HepG2 (cell line): ENCODE measurements at regions not wholly inside any gene's neighbourhood (a gene's known extent, or its start where the extent isn't known, plus 50 kb on each side); places are given as distances from the start of the nearest gene placed in this dataset.

Experiments
- ATAC-seq: fragments of 200-7000 bp; cut with Tn5 transposase; 3 replicates; pipeline ENCODE4 v1.9.1; 2020; ENCODE audit warnings: mild to moderate bottlenecking, moderate library complexity
- BruUV-seq: library from RNA; stranded (reverse); fragments of 400-500 nt; replicated peaks from 2 replicates; lab custom pipeline; 2021; lab: Mats Ljungman, UMichigan
- CTCF ChIA-PET: fragments of 300-600 bp; formaldehyde crosslinking; extraction: SDS; loops from one replicate; lab custom pipeline; 2021; ENCODE audit warnings: low total read pairs, inconsistent platforms, low intra/inter-chr PET ratio; lab: Yijun Ruan, JAX
- POLR2A ChIA-PET: fragments of 350-600 bp; sonication (Branson Sonifier 250); formaldehyde crosslinking; loops from one replicate; lab custom pipeline; 2020; ENCODE audit warnings: antibody characterized with exemption, inconsistent platforms; lab: Yijun Ruan, JAX
- DNase-seq: peaks from one replicate; pipeline ENCODE4 v3.0.0-alpha.2; 2015; ENCODE audit warnings: low spot score
- FAIRE-seq: peaks from 3 replicates; lab custom pipeline; 2011; peaks lifted over from hg19 to GRCh38; lab: Jason Lieb, UNC
- H2AFZ ChIP-seq: one replicate; pipeline ENCODE4 v1.6.1; 2011; ENCODE audit warnings: low read length, inconsistent platforms
- H3K27ac ChIP-seq: fragments of 300-600 bp; 3 replicates; pipeline ENCODE4 v1.8.0; 2011; ENCODE audit warnings: mixed run types, mild to moderate bottlenecking, mixed read lengths, low read length, inconsistent platforms; ENCODE audit not compliant: insufficient read depth; ENCODE audit errors: extremely low read length
- H3K27me3 ChIP-seq, 2 experiments: fragments of 200-600 bp in 1 of 2; 2 replicates in 1 of 2; 3 replicates in 1 of 2; pipeline versions ENCODE4 v1.6.0 to v1.8.0; 2011; ENCODE audit warnings: low read length in 2 of 2, mild to moderate bottlenecking in 2 of 2, moderate library complexity in 2 of 2, inconsistent platforms in 1 of 2; ENCODE audit not compliant: insufficient read depth in 2 of 2, control insufficient read depth in 1 of 2
- H3K36me3 ChIP-seq, 2 experiments: fragments of 200-600 bp in 1 of 2; replicated peaks in 1 of 2; 2 replicates in 1 of 2; 3 replicates in 1 of 2; pipeline versions ENCODE4 v1.5.1 to v1.8.0; 2011; ENCODE audit warnings: low read length in 2 of 2, inconsistent platforms in 1 of 2; ENCODE audit not compliant: insufficient read depth in 2 of 2, control insufficient read depth in 1 of 2
- H3K4me1 ChIP-seq: 2 replicates; pipeline ENCODE4 v1.5.1; 2012; ENCODE audit warnings: low read length, inconsistent platforms; ENCODE audit not compliant: insufficient read depth
- H3K4me2 ChIP-seq: 2 replicates; pipeline ENCODE4 v1.6.0; 2011; ENCODE audit warnings: low read depth, low read length, inconsistent platforms
- H3K4me3 ChIP-seq, 3 experiments: fragments of 200-600 bp in 1 of 3; sonication (generic), shearing (Covaris generic) in 1 of 3; replicated peaks in 1 of 3; 2 replicates each; pipeline ENCODE4 v1.5.1; 2011 to 2016; ENCODE audit warnings: low read length in 3 of 3, inconsistent platforms in 2 of 3, low read depth in 2 of 3, mild to moderate bottlenecking in 2 of 3, control low read depth in 1 of 3, mixed read lengths in 1 of 3; ENCODE audit not compliant: insufficient read depth in 1 of 3
- H3K79me2 ChIP-seq: one replicate; pipeline ENCODE4 v1.6.1; 2011; ENCODE audit warnings: low read length, inconsistent platforms; ENCODE audit not compliant: insufficient read depth
- H3K9ac ChIP-seq: 2 replicates; pipeline ENCODE4 v1.6.0; 2011; ENCODE audit warnings: mild to moderate bottlenecking, low read depth, low read length, inconsistent platforms; ENCODE audit not compliant: insufficient read depth
- H3K9me3 ChIP-seq: 2 replicates; pipeline ENCODE4 v1.5.1; 2012; ENCODE audit warnings: mild to moderate bottlenecking, low read length
- H4K20me1 ChIP-seq: 2 replicates; pipeline ENCODE4 v1.6.0; 2011; ENCODE audit warnings: inconsistent platforms, mild to moderate bottlenecking, low read length, moderate library complexity; ENCODE audit not compliant: insufficient read depth
- ATF7 ChIP-seq, 2 experiments: fragments of 450-650 bp in 1 of 2; sonication (generic) in 1 of 2; formaldehyde crosslinking in 1 of 2; IDR thresholded peaks; 2 replicates each; pipeline versions ENCODE4 v1.4.0 to v1.6.1; 2016 to 2020; ENCODE audit warnings: antibody characterized with exemption in 1 of 2, mild to moderate bottlenecking in 1 of 2, missing genetic modification reagents in 1 of 2
- CREM ChIP-seq, 2 experiments: sonication (generic) in 1 of 2; formaldehyde crosslinking in 1 of 2; IDR thresholded peaks; 2 replicates each; pipeline versions ENCODE4 v1.4.0 to v1.6.1; 2016 to 2020; ENCODE audit warnings: antibody characterized with exemption in 1 of 2, mild to moderate bottlenecking in 1 of 2, missing genetic modification reagents in 1 of 2
- ERF ChIP-seq: IDR thresholded peaks from 2 replicates; pipeline ENCODE4 v1.6.1; 2018; ENCODE audit warnings: missing biosample characterization, missing genetic modification reagents
- FOXP1 ChIP-seq, 2 experiments: fragments of 450-650 bp in 1 of 2; IDR thresholded peaks; 2 replicates each; pipeline ENCODE4 v1.6.1; 2017 to 2018; ENCODE audit warnings: antibody characterized with exemption in 1 of 2
- HDAC6 ChIP-seq: fragments of 200-600 bp; sonication (generic); IDR thresholded peaks from 2 replicates; pipeline ENCODE4 v1.7.0; 2017; ENCODE audit warnings: mild to moderate bottlenecking, antibody characterized with exemption, low read length, low read depth
- KLF9 ChIP-seq: IDR thresholded peaks from 2 replicates; pipeline ENCODE4 v1.6.1; 2016; ENCODE audit warnings: low read depth
- MAZ ChIP-seq, 2 experiments: sonication (generic) in 1 of 2; formaldehyde crosslinking in 1 of 2; IDR thresholded peaks; 2 replicates each; pipeline versions ENCODE4 v1.5.0 to v1.6.1; 2012 to 2020; ENCODE audit warnings: low read depth in 2 of 2, mild to moderate bottlenecking in 2 of 2, borderline replicate concordance in 1 of 2, improper control_type of control experiment in 1 of 2, low read length in 1 of 2, missing genetic modification reagents in 1 of 2, moderate library complexity in 1 of 2
- NFATC3 ChIP-seq: sonication (generic); formaldehyde crosslinking; IDR thresholded peaks from 2 replicates; pipeline ENCODE4 v1.5.1; 2020; ENCODE audit warnings: mild to moderate bottlenecking, missing genetic modification reagents
- NFYC ChIP-seq: IDR thresholded peaks from 2 replicates; pipeline ENCODE4 v1.6.1; 2016; ENCODE audit warnings: missing genetic modification reagents, missing compliant biosample characterization
- RBAK ChIP-seq: sonication (generic); formaldehyde crosslinking; IDR thresholded peaks from 2 replicates; pipeline ENCODE4 v1.5.1; 2020; ENCODE audit warnings: mild to moderate bottlenecking, missing genetic modification reagents
- TCF7L2 ChIP-seq: IDR thresholded peaks from 2 replicates; pipeline ENCODE4 v1.6.1; 2011; ENCODE audit warnings: mild to moderate bottlenecking, low read depth, low read length, moderate library complexity
- WGBS: methylation state at CpG from one replicate; pipeline ENCODE4 v1.1.6; 2017; ENCODE audit warnings: low lambda C conversion rate; 5-methylcytosine and 5-hydroxymethylcytosine counted together
- in situ Hi-C: cut with HindIII; loops from 2 replicates; pipeline ENCODE4 v1.10.0; 2017; ENCODE audit warnings: low pct_unique_long_range_greater_than_20kb; ENCODE audit not compliant: extremely low pct_ligation_motif_present
- intact Hi-C: fragments of 100-400 bp; cut with micrococcal nuclease; formaldehyde crosslinking; loops from one replicate; pipeline ENCODE4 v1.10.0; 2022; ENCODE audit not compliant: unreplicated experiment
- TF ChIP-seq, protein P1 (sequence below): fragments of 450-650 bp; IDR thresholded peaks from 2 replicates; pipeline ENCODE4 v1.6.1; 2017; ENCODE audit warnings: mild to moderate bottlenecking

DNA sequence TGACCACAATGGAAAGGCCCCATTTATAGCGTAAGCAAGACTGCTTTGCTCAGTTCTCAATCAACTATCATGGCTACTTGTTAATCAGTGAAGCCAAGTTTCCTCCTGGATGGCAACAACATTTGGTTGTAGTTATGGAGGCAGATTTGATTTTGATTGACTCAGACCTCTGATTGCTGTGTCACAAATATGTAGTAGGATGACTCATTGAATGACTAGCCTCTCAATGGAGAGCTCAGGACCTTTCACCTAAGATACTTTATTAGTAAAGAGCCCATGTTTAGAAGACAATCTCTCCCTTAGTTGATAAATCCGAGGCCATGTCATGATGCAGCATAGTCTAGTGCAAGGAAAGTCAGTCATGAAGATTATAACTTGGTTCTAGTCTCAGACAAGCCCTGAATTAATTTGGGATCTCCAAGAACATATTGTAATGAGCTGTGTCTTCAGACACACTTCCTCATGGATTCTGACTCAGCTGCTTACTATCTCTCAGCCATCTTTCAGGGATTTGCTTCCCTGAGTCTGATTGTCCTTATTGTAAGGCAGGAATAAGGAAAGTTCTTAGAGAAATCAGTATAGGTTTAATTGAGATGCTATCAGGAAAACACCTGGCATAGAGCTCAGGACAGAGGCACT lies 397.4 kb upstream of the TMCO5A start:
- Histone ChIP-seq H3K79me2 (no peaks in the 10 kb centered on the region), H3K9ac (no peak overlapping the region), H3K4me2 (no peak overlapping the region), H3K4me1 (no peaks in the 10 kb centered on the region), H3K4me3 (no peak overlapping the region), H4K20me1 (no peaks in the 10 kb centered on the region), H3K9me3 (peaks cover 25% of the 10 kb centered on the region), H3K36me3 (no peaks in the 10 kb centered on the region), H3K27ac (no peak overlapping the region), H2AFZ (no peak overlapping the region), H3K27me3 (no peaks in the 10 kb centered on the region)
- CTCF ChIA-PET: no interaction called here
- no TSS peak for BruUV-seq
- intact Hi-C loops: no loop called here
- ATAC-seq (no peak), DNase-seq (no peak), FAIRE-seq (no peak)
- TF ChIP-seq FOXP1 (IDR thresholded peaks at IDR 0.05) (no peak), FOXP1 (CRISPR knock-in tag; IDR thresholded peaks at IDR 0.05) (no peak), ATF7 (IDR thresholded peaks at IDR 0.05) (no peak), ATF7 (CRISPR knock-in tag; IDR thresholded peaks at IDR 0.05) (no peak), NFYC (CRISPR knock-in tag) (no peak)
- TF ChIP-seq, protein P1, sequence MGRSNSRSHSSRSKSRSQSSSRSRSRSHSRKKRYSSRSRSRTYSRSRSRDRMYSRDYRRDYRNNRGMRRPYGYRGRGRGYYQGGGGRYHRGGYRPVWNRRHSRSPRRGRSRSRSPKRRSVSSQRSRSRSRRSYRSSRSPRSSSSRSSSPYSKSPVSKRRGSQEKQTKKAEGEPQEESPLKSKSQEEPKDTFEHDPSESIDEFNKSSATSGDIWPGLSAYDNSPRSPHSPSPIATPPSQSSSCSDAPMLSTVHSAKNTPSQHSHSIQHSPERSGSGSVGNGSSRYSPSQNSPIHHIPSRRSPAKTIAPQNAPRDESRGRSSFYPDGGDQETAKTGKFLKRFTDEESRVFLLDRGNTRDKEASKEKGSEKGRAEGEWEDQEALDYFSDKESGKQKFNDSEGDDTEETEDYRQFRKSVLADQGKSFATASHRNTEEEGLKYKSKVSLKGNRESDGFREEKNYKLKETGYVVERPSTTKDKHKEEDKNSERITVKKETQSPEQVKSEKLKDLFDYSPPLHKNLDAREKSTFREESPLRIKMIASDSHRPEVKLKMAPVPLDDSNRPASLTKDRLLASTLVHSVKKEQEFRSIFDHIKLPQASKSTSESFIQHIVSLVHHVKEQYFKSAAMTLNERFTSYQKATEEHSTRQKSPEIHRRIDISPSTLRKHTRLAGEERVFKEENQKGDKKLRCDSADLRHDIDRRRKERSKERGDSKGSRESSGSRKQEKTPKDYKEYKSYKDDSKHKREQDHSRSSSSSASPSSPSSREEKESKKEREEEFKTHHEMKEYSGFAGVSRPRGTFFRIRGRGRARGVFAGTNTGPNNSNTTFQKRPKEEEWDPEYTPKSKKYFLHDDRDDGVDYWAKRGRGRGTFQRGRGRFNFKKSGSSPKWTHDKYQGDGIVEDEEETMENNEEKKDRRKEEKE: no peak
- WGBS: 6% methylated on average over 2 of the region's 2 CpGs
- in situ Hi-C loops: no loop called here
- POLR2A ChIA-PET: no interaction called here

DNA sequence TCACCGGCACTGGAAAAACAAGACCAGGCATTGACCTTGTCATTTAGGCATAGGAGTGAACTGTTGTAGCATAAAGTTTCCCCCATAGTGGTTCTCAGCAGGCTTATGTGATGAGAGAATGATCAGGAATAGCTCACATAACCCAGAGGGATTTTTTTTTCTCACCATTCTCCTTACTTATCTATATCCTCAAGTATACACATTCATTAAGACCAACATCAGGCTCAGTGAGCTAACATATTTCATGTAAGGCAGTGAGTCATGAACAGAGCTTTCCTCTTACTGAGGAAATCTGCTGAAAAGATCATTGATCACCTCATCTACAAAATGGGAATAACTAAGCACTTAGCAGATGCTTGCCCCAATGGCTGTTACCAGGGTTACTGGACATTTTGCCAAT lies 396.6 kb upstream of the TMCO5A start:
- H2AFZ ChIP-seq: no peak overlapping the region
- DNase-seq: no peak
- intact Hi-C loops: no loop called here
- no peak for FAIRE-seq
- in situ Hi-C loops: no loop called here
- H3K36me3 ChIP-seq: no peaks in the 10 kb centered on the region
- no peaks in the 10 kb centered on the region for H4K20me1 ChIP-seq
- H3K9me3 ChIP-seq: peaks cover 25% of the 10 kb centered on the region
- 0% methylated on average over 1 of the region's 1 CpG for WGBS
- ATAC-seq: no peak
- POLR2A ChIA-PET: no interaction called here
- no peak for TF ChIP-seq MAZ (IDR thresholded peaks at IDR 0.05; ENCODE audit: borderline replicate concordance, low read depth, low read length)
- TF ChIP-seq MAZ (CRISPR knock-in tag; IDR thresholded peaks at IDR 0.05; ENCODE audit: low read depth): no peak
- TF ChIP-seq HDAC6: no peak
- no peak for TF ChIP-seq ERF (CRISPR knock-in tag)
- TF ChIP-seq CREM (IDR thresholded peaks at IDR 0.05): no peak
- no peak for TF ChIP-seq CREM (CRISPR knock-in tag; IDR thresholded peaks at IDR 0.05)
- no peak for TF ChIP-seq NFATC3 (CRISPR knock-in tag)
- no peak for TF ChIP-seq TCF7L2
- TF ChIP-seq KLF9: no peak
- no peak for TF ChIP-seq RBAK (CRISPR knock-in tag)
- TF ChIP-seq, all 625 proteins: peak for 0
- Histone ChIP-seq H3K79me2 (no peaks in the 10 kb centered on the region), H3K27me3 (no peaks in the 10 kb centered on the region), H3K4me1 (no peaks in the 10 kb centered on the region), H3K27ac (no peak overlapping the region), H3K4me3 (no peak overlapping the region), H3K4me2 (no peak overlapping the region), H3K9ac (no peak overlapping the region)
- CTCF ChIA-PET: no interaction called here
- BruUV-seq: no TSS peak
